ENCODE measurements at regions not wholly inside any gene's neighbourhood (a gene's known extent, or its start where the extent isn't known, plus 50 kb on each side); places are given as distances from the start of the nearest gene placed in this dataset.

DNA sequence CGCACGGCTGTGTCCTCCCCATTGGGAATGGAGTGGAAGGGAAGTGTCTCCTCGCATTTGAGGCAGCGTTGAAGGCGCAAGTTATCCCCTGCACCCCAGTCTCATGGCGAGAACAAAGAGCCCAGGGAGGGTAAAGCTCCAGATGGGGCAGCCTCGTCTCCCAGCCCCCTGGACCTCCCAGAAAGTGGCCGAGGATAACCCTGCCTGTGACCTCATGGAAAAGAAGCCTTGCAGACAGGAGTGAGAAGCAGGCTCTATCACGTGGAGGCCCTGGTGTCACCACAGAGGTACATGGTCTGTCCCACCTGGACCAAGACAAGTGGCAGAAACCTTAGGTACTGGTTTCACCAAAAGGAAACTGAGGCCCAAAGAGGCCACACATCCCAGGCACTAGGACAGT is 134.8 kb upstream of the RPS6KA2 start:
- TF ChIP-seq, protein P1, sequence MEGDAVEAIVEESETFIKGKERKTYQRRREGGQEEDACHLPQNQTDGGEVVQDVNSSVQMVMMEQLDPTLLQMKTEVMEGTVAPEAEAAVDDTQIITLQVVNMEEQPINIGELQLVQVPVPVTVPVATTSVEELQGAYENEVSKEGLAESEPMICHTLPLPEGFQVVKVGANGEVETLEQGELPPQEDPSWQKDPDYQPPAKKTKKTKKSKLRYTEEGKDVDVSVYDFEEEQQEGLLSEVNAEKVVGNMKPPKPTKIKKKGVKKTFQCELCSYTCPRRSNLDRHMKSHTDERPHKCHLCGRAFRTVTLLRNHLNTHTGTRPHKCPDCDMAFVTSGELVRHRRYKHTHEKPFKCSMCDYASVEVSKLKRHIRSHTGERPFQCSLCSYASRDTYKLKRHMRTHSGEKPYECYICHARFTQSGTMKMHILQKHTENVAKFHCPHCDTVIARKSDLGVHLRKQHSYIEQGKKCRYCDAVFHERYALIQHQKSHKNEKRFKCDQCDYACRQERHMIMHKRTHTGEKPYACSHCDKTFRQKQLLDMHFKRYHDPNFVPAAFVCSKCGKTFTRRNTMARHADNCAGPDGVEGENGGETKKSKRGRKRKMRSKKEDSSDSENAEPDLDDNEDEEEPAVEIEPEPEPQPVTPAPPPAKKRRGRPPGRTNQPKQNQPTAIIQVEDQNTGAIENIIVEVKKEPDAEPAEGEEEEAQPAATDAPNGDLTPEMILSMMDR (IDR thresholded peaks at IDR 0.05) = no peak
- TF ChIP-seq POLR2A (IDR thresholded peaks at IDR 0.05) = no peak
